ENCODE measurements at regions not wholly inside any gene's neighbourhood (a gene's known extent, or its start where the extent isn't known, plus 50 kb on each side); places are given as distances from the start of the nearest gene placed in this dataset.

- TF ChIP-seq CTCF (IDR thresholded peaks at IDR 0.05) (no peak), EP300 (IDR thresholded peaks at IDR 0.05) (no peak)
Observed at GRCh38 chr1:31517301-31517700, 59.0 kb upstream of the TINAGL1 start.

Data from ovary (tissue), 3 donors.